HS-5 (cell line): ENCODE measurements at regions not wholly inside any gene's neighbourhood (a gene's known extent, or its start where the extent isn't known, plus 50 kb on each side); places are given as distances from the start of the nearest gene placed in this dataset.

Source experiments
- DNase-seq: peaks from one replicate; pipeline ENCODE4 v3.0.0-alpha.2; 2012; ENCODE audit warnings: low read depth

DNA sequence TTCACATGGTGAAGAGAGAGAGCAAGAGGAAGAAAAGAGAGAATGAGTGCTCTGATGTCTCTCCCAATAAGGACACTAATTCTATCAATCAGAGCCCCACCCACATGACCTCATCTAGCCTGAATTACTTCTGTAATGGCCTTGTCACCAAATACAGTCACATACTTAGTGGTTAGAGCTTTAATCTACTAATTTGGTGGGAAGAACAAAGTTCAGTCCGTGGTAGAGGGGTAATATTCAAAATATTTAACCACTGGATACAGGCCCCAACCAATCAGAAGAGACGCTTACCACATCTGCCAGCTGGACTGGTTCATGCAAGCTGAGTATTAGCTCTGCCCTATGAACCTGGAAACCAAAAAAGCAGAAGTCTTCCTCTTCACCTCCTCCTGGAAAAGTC is 336.3 kb upstream of the NFE2L3 start:
- DNase-seq, result no peak

DNA sequence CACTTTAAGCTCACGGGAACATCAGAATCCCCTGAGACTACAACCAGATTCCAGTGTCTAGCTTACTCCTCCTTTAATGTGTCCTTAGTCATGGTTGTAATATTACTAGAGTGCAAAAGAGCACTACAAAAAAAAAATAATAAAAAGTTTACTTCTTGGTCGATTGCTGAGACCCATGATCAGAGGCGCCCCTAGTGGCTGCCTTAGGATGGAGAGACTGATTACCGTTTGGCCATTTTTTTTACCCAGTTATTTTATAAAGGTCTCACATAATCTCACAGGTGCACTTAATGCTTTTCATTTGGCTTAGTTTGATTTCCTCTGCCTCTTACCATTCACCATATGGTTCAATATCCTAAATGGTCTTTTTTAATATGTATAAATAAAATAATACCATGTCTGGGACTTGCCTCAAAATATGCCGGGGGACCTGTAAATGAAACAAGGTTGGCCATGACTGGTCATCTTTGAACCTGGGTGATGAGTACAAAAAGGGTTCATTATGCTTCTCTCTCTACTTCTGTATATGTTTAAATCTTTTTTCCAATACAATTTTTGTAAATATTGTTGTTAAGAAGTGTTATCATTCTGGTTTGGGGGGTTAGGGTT is 331.5 kb upstream of the NFE2L3 start:
- no peak for DNase-seq

DNA sequence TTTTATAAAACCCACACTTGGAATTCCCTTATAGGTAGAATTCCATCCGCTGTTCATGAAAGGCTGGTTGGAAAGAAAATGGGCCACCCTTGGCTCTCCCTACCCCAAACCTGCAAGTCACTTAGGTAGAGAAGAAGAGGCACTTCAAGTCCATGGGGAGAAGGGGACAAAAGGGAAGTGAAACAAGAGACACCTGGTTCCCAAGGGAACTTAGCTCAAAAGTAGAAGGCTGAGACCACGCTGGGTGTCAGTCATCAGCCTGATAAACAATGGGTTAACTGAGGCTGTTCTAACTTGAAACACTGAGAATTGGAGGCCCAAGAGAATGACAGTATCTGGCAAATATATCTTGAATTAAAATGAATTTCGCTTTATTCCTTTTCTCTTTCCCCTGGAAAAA is 330.8 kb upstream of the NFE2L3 start:
- DNase-seq, result no peak

DNA sequence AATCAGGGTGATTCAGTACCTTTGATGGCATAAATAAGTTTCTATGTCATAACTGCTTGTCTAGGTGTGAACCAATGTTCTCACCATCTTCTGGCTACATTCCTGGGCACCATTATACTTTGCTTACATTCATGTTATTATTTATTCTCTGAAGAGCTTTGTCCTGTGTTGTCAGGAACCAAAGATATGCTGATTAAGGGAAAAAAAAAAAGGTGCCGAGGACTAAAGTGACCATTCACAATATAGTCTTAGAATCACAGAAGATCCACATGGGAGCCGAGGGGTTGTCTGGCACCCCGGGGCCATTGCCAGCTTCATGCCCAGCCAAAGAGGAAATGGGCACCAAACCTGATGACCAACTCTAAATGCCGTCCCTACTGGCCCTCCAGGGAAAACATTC is 329.2 kb upstream of the NFE2L3 start:
- DNase-seq, result no peak

DNA sequence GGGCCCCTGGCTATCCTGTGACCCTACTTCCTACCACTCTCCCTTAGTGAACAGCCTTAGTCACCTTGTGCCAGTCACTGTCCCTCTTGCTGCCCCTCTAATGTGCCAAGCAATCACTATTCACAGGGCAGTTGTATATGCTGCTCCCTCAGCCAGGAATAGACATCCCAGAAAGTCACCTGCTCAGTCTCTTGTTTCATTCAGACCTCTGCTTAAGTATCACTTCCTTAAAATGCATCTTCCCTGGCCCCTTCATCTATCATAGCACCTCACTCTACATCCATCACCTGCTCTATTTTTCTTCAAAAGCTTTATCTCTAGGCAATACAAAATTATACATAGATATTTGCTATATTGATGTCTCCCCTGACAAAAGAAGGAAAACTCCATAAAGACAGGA is 328.4 kb upstream of the NFE2L3 start:
- no peak for DNase-seq

DNA sequence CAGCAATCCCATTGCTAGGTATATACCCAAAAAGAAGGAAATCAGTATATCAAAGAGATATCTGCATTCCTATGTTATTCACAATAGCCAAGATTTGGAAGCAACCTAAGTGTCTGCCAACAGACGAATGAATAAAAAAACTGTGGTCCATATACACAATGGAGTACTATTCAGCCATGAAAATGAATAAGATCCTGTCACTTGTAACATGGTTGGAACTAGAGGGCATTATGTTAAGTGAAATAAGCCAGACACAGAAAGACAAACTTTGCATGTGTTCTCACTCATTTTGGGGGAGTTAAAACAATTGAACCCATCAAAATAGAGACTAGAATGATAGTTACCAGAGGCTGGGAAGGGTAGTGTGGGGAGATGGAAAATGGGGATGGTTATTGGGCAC is 323.5 kb upstream of the NFE2L3 start:
- no peak for DNase-seq

DNA sequence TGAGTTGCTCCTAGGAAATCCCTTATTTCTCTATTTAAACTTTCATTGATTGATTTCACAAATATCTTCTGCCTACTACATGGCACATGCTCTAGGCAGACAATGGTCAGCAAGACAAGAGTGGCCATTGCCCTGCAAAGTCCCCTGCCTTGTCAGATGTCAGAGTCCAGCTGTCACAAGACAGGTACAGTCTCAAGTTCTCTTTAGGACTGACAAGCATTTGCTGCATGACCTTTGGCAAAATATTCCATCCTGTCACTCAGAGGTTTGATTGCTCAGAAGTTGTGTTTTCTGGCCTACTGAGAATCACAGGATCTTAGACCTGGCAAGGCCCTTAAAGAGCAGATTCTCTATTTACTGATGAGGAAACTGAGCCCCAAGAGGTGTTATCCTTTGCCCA is 322.3 kb upstream of the NFE2L3 start:
- DNase-seq, result no peak

DNA sequence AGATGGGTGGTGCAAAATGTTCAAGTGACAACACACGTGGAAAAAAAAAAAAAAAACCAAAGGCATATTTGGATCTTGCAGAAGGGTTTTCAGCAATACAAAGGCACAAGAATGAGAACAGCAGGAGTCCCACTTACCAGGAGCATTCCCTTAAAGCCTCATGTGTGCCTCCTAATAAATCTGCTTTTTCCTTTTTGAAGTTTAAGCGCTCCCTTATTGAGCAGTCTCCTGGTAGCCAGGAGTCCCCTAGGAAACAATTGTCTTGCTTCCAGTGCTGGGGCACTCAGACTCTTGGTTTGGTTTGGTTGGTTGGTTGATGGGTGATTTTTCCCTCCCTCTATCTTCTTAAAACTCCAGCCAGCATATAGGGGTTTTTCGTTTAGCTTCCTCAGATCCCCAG is 321.8 kb upstream of the NFE2L3 start:
- DNase-seq, result no peak

DNA sequence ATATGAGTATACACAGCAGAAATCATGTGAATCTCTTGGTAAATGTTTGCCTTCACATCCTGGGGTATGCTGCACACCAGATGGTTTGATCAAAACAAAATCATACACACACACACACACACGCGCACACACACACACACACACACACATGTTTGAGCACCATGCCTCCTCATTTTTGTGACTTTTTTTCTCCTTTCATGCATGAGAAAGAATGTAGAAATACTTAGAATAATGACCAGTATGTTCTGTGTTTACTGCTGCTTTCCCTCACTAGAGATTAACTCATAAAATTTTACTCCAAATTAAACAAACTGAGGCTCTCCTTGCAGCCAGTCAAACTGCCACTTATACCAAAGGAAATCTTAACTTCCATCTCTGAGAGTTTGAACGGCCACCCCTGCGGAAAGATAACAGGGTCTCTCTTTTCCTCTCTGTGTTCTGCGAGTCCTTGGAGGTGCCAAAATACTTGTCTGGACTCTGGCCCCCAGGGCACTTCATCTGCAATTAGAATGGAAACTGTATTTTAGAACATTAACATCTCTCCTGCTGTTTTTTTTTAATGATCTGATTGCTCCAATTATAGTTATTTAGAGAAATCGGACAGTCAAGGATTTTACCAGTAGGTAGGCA is 320.8 kb upstream of the NFE2L3 start:
- DNase-seq, result no peak

DNA sequence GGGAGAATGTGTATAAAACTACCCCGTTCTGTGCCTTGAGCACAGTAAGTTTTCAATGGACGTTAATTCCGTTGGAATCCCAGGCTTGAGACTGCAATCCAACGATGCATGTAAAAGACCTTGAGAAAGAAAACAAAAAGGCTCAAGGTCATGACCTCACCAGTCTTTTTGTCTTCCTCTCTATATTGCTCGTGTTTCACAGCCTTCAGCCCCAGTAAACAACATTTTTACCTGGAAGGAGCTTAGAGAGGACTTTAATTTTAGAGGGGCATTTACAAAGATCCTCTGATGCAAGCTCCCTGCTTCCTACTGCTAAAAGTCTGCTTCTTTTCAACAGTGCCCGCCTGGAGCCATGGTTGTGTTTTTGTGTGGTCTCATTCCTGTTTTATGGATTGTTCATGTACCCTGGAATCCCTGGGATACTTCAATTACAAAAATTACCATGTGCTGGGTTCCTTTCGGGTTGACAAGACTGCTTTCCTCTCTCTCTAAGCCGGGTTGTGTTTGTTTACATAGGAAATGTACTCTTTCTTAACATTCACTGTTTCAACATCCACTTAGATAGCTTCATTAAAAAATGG is 320.1 kb upstream of the NFE2L3 start:
- no peak for DNase-seq

DNA sequence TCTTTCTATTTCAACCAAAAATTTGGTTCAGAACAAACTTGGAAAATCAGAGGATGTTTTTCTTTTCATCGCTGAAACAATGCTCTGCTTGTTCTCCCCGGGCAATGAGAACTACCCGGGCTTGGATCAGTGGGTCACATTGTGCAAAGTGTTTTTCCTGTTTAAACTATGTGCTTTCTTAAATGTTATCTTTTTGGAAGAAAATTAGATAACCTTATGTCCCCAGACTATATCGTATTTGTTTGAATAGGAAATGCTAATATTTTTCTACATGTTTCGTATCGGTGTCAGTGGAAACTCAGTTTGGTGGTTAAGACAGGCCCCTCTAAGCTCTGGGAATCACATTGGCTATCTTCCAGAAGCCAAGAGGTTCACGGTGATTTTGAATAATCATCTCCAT is 319.5 kb upstream of the NFE2L3 start:
- no peak for DNase-seq

DNA sequence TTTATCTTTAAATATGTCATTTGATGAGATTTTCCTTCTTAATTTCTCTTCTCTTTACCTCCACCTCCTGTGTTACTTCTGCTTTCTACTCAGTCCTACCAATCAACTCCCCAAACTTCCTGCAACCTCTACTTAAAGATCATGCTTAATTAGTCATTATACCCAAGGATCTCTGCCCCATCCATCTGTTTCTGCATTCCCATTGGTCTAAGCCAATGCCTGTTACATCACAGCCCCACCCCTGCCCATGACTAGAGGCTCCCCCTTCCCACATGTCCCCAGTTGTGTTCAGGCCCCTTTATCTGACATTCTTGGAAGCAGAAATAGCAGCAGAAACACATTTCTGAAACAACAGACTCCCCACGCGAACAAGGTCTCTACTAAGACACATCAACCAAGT is 319.1 kb upstream of the NFE2L3 start:
- no peak for DNase-seq

DNA sequence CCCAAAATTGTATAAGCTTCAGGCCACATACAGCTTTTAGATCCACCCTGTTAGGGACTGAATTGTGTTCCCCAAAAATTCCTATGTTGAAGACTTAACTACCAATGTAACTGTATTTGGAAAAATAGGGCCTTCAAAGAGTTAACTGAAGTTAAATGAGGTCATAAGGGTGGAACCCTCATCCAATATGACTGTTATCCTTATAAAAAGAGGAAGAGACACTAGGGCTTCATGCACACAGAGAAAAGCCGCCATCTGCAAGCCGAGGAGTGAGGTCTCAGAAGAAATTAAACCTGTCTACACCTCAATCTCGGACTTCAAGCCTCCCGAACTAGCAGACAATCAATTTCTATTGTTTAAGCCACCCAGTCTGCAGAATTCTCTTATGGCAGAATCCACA is 317.9 kb upstream of the NFE2L3 start:
- no peak for DNase-seq

DNA sequence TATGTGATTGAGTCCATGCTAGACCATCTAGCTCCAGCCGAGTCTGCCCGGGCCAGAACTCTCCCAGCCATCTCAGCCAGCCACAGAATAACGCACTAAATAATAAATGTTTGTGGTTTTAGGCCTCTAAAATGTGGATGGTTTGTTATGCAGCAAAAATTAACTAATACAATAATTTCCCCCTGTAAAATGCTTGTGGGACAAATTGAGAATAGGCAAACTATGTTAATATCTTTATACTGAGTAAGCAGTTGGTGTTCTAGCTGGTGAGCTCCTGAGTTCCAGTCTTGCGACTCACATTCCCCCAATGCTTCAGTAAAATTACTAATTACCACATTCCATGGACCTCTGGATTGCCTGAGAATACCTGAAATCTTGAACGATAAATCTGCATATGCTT is 316.8 kb upstream of the NFE2L3 start:
- DNase-seq, result peak; percentile 94

DNA sequence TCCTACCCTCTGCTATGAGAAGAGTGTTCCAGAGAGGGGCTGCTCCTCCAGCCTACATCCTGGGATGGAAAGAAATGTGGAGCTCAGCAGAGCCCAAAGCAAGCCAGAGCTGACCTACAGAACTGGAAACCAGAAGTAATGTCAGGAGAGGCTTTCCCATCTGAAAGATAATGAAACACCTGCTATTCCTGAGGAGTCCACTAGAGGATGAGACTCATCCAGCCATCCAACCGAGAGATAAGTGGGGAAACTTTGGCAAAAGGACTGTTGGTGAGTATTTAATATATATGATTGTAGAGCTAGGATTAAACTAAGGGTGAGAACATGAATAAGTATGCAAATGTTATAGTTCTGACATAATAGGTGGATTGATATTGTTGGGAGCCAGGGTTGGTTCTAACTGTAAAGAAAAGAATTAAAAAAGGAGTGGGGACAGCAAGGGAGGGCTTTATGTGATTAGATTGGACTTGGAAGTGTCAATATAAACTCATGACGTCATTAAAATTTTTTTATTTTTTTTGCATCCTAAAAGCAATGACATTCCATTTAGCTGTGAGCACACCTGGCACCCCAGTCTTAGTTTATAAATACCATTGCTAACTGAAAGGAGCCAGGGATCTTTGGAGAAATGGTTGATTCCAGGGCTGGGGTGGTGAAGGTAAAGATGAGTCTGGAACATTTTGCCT is 312.8 kb upstream of the NFE2L3 start:
- DNase-seq, result no peak

DNA sequence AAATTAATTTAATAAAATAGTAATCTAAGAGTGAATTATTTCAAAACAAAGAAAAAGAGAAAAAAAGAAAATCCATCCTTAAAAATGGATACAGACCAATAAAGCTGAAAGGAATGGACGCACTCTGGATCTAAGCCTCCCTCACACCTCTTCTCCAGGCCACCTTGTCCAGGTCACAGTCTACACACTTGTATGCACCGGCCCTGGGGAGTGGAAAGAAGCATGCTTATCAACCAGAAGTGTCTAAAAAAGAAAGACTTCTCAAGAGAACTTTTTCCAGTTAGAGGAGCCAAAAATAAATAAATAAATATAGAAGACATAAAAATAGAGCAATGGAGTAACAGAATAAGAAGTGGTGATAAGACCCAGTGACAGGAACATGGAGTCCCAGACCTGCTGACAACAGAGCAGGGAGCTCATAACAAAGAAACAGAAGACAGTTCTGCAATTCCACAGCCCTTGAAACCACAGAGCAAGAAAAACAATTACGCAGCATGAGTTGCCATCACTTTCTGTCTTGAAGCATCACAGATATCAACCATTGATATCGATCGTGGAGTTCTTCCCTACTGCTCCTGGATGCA is 311.7 kb upstream of the NFE2L3 start:
- DNase-seq, result no peak

DNA sequence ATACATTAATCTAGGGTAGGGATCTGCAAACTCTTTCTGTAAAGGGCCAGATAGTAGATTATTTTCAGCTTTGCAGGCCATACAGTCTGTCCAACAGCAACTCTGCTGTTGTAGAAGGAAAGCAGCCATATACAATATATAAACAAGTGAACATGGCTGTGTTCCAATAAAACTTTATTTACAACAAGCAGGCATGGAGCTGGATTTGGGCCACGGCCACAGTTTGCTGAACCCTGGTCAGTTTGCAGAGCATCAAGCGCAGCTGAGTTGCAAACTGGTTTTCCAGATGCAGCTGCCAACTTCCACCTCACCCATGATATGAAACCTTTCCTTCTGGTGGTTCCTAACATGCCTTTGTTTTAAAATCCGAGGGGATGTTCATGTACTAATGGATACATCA is 310.4 kb upstream of the NFE2L3 start:
- DNase-seq, result no peak

DNA sequence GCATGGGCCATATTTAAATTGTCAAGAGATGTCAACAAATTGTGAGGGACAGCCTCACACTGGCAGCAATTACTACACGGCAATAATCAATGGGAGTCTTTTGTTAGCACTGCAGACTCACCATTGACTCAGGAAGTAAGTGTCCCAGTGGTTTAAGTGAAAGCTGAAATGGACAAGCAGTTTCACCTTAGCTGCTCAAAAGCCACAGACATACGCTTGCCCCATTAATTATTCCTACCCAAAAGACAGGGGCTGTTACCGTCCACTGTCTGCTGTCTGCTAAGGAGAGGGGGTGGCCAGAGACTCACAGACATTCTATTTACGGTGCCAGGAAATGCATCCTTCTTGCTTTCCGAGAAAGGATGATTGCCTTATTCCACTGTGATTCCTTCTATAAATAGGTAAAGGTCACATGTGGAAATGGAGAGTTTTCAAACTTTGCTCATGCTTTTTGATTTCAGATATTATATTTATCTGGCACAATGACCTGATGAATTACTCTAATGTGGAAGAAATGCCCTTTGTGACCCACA is 309.7 kb upstream of the NFE2L3 start:
- no peak for DNase-seq

DNA sequence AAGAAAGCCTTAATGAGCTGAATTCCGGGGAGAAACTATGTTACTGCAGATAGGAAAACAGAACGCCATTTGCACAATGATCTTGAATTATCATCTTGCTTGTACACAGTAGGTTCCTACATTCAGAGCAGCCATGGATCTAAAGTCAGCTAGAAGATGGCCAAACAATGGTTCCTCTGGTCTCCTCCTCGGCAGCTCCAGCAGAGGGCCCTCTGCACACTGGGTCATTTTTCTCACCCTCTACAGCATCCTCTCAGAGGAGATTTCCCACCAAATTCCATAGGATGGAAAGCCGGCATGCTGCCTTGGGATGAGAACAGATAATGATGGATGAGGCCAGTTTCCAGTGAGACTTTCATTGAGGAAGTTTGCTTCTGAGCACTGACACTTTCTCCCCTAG is 308.5 kb upstream of the NFE2L3 start:
- no peak for DNase-seq

DNA sequence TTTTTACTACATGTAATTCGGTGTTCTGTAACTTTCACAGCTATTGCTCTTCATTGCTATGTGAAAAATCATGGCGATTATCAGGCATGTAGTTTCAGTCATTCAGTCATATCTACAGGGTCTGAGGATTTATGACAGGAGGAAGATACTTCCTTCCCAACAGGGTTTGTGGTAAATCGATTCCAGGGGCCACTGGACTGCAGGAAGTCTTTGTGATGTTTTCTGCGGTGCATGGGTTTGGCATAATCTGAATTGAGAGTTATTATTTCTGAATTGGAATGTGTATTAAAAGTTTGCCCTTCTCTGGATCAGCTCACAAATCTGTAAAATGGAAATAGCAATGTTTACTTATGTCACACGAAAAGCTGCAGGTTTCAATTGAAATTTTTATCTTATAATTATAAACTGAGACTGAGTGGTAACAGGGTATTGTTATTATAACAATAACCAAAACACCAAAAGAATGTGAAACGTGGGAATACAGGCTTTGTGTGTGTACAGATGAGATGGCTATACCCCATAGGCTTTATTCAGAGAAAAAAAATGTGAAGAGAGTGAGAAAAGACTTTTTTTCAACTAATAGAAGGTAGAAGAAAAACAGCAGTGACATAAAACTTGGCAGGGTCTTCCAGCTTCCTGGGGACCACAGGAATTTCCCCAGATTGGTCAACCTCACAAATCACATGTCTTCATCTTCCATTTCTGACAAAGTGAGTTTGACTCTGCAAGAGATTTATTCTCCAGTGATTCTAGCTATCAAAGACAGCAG is 307.7 kb upstream of the NFE2L3 start:
- DNase-seq, result no peak

DNA sequence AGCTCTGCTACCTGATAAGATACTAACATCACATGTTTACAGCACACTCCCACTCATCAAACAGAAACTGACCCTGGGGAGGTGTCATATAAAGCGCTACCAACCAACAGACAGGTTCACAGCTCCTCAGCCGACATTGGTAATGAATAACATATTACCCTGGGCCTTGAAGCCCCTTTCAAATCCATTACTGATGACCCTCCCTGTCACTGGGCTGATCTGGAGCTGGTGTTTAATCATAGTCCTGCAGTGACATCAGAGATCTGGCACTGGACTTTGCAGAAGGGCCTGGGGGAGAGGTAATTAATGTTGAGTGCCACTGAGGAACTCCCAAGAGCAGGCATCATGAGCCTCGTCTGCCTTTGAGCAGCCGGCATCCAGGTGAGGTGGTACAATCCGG is 306.5 kb upstream of the NFE2L3 start:
- DNase-seq, result no peak

DNA sequence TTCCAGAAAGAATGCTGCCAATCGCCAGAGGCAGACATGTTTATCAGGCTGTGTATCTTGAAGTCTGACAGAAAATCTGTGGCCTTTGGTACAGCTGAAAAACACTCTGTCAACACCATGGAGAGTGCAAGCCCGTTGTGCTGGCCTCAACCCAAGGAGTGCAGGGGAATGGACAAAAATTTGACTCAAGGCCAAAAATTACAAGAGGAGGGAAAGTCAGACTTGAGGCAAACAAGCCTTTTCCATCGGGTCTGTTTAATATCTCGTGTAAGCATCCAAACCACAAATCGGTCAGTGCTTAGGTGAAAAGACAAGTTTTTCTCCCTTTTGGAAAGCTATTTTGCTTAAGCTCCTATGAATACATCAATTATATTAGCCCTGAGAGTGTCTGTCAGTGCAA is 305.3 kb upstream of the NFE2L3 start:
- no peak for DNase-seq
